Sigmoid colon (tissue), 4 donors: ENCODE measurements at regions not wholly inside any gene's neighbourhood (a gene's known extent, or its start where the extent isn't known, plus 50 kb on each side); places are given as distances from the start of the nearest gene placed in this dataset.

Experiments used
- CTCF ChIP-seq, 4 experiments: fragments of 450-650 bp in 3 of 4; fragments of 200-600 bp in 1 of 4; IDR thresholded peaks; one replicate each; pipeline ENCODE4 v1.5.1; 2016 to 2019; ENCODE audit warnings: antibody characterized with exemption in 4 of 4, mild to moderate bottlenecking in 3 of 4, moderate library complexity in 2 of 4
- EP300 ChIP-seq, 4 donors: sonication (generic); formaldehyde crosslinking; IDR thresholded peaks; one replicate each; pipeline ENCODE4 v1.6.1; 2017; ENCODE audit warnings: antibody characterized with exemption in 4 of 4
- POLR2A ChIP-seq, 2 donors: fragments of 450-650 bp; IDR thresholded peaks; one replicate each; pipeline ENCODE4 v1.6.1; 2016; ENCODE audit warnings: antibody characterized with exemption in 2 of 2, mild to moderate bottlenecking in 2 of 2, moderate library complexity in 2 of 2
- POLR2AphosphoS5 ChIP-seq, 4 donors: sonication (generic); formaldehyde crosslinking; IDR thresholded peaks; one replicate each; pipeline ENCODE4 v1.6.1; 2017; ENCODE audit warnings: antibody characterized with exemption in 4 of 4

GRCh38 chr13:108084840-108085239, 130.5 kb downstream of the LIG4 start:
- TF ChIP-seq POLR2A (IDR thresholded peaks at IDR 0.05) (no peak), CTCF (IDR thresholded peaks at IDR 0.05) (no peak), POLR2AphosphoS5 (IDR thresholded peaks at IDR 0.05) (no peak), EP300 (IDR thresholded peaks at IDR 0.05) (no peak)
